IPS-NIHi11 (cell line): ENCODE measurements at regions not wholly inside any gene's neighbourhood (a gene's known extent, or its start where the extent isn't known, plus 50 kb on each side); places are given as distances from the start of the nearest gene placed in this dataset.

ENCODE experiments used
- DNase-seq: peaks from one replicate; pipeline ENCODE4 v3.0.0; 2012; ENCODE audit warnings: mixed read lengths, low spot score

GRCh38 chr3:6578526-6578925, 282.4 kb upstream of the GRM7 start:
- no peak for DNase-seq

GRCh38 chr3:6580808-6581207, 280.1 kb upstream of the GRM7 start:
- no peak for DNase-seq

- DNase-seq = no peak
Measured at GRCh38 chr3:6585360-6585759, 275.6 kb upstream of the GRM7 start.

GRCh38 chr3:6600237-6600636, 260.7 kb upstream of the GRM7 start:
- no peak for DNase-seq

- no peak for DNase-seq
Measured at GRCh38 chr3:6601374-6601773, 259.5 kb upstream of the GRM7 start.

- DNase-seq = no peak
Measured at GRCh38 chr3:6602329-6602728, 258.6 kb upstream of the GRM7 start.

GRCh38 chr3:6605227-6605626, 255.7 kb upstream of the GRM7 start:
- no peak for DNase-seq

GRCh38 chr3:6608843-6609242, 252.1 kb upstream of the GRM7 start:
- no peak for DNase-seq

- DNase-seq = no peak
Measured at GRCh38 chr3:6612034-6612616, 248.8 kb upstream of the GRM7 start.

GRCh38 chr3:6622260-6622659, 238.7 kb upstream of the GRM7 start:
- DNase-seq = no peak

GRCh38 chr3:6622712-6623111, 238.2 kb upstream of the GRM7 start:
- DNase-seq = no peak

GRCh38 chr3:6631376-6631775, 229.5 kb upstream of the GRM7 start:
- no peak for DNase-seq

- no peak for DNase-seq
Measured at GRCh38 chr3:6640907-6641306, 220.0 kb upstream of the GRM7 start.

- no peak for DNase-seq
Measured at GRCh38 chr3:6644070-6644929, 216.6 kb upstream of the GRM7 start.

GRCh38 chr3:6654670-6655069, 206.2 kb upstream of the GRM7 start:
- DNase-seq = no peak

GRCh38 chr3:6655275-6655674, 205.6 kb upstream of the GRM7 start:
- DNase-seq = no peak

GRCh38 chr3:6657591-6657990, 203.3 kb upstream of the GRM7 start:
- DNase-seq = no peak

- no peak for DNase-seq
Measured at GRCh38 chr3:6667354-6667753, 193.6 kb upstream of the GRM7 start.

GRCh38 chr3:6671363-6671762, 189.6 kb upstream of the GRM7 start:
- DNase-seq = no peak

GRCh38 chr3:6679510-6679909, 181.4 kb upstream of the GRM7 start:
- no peak for DNase-seq

GRCh38 chr3:6680119-6680806, 180.7 kb upstream of the GRM7 start:
- no peak for DNase-seq

GRCh38 chr3:6697285-6697684, 163.6 kb upstream of the GRM7 start:
- DNase-seq = no peak

GRCh38 chr3:6697722-6698121, 163.2 kb upstream of the GRM7 start:
- DNase-seq = no peak
